Neural progenitor cell (in vitro differentiated cells): ENCODE measurements at regions not wholly inside any gene's neighbourhood (a gene's known extent, or its start where the extent isn't known, plus 50 kb on each side); places are given as distances from the start of the nearest gene placed in this dataset.

ENCODE experiments used
- DNase-seq: peaks from one replicate; pipeline ENCODE4 v3.0.0-alpha.2; 2016; ENCODE audit warnings: low spot score
- H2AFZ ChIP-seq: fragments of 200-600 bp; sonication (generic); replicated peaks from 2 replicates; pipeline ENCODE4 v1.6.1; 2016; ENCODE audit warnings: antibody characterized with exemption
- H3F3A ChIP-seq: fragments of 200-600 bp; sonication (generic); 2 replicates; pipeline ENCODE4 v1.6.1; 2016; ENCODE audit warnings: antibody characterized with exemption, low read depth
- H3K27ac ChIP-seq: fragments of 200-600 bp; sonication (generic); 2 replicates; pipeline ENCODE4 v1.5.1; 2016; ENCODE audit warnings: mild to moderate bottlenecking
- H3K27me3 ChIP-seq: fragments of 200-600 bp; sonication (generic); 2 replicates; pipeline ENCODE4 v1.6.1; 2016; ENCODE audit warnings: mild to moderate bottlenecking, moderate library complexity
- H3K36me3 ChIP-seq: fragments of 200-600 bp; sonication (generic); 2 replicates; pipeline ENCODE4 v1.5.1; 2016
- H3K4me1 ChIP-seq: fragments of 200-600 bp; sonication (generic); 2 replicates; pipeline ENCODE4 v1.6.1; 2016; ENCODE audit warnings: mixed run types
- H3K4me2 ChIP-seq: fragments of 200-600 bp; sonication (generic); 2 replicates; pipeline ENCODE4 v1.6.1; 2016
- H3K4me3 ChIP-seq: fragments of 200-600 bp; sonication (generic); 2 replicates; pipeline ENCODE4 v1.5.1; 2016
- H3K79me2 ChIP-seq: fragments of 200-600 bp; sonication (generic); 2 replicates; pipeline ENCODE4 v1.6.1; 2016; ENCODE audit warnings: low read depth
- H3K9ac ChIP-seq: fragments of 200-600 bp; sonication (generic); 2 replicates; pipeline ENCODE4 v1.6.1; 2016
- H3K9me3 ChIP-seq: fragments of 200-600 bp; sonication (generic); 2 replicates; pipeline ENCODE4 v1.5.1; 2016; ENCODE audit warnings: low read depth
- H4K20me1 ChIP-seq: fragments of 200-600 bp; sonication (generic); 2 replicates; pipeline ENCODE4 v1.6.1; 2016; ENCODE audit warnings: low read depth
- H3K27ac Mint-ChIP-seq: 3 replicates; pipeline ENCODE4 v1.8.0; 2021; ENCODE audit warnings: mixed read lengths
- H3K27me3 Mint-ChIP-seq: 2 replicates; pipeline ENCODE4 v1.8.0; 2022; ENCODE audit warnings: low read depth, mild to moderate bottlenecking, inconsistent platforms, moderate library complexity, mixed read lengths; ENCODE audit not compliant: insufficient read depth
- H3K36me3 Mint-ChIP-seq: 3 replicates; pipeline ENCODE4 v1.8.0; 2021; ENCODE audit warnings: mixed read lengths
- H3K4me1 Mint-ChIP-seq: 3 replicates; pipeline ENCODE4 v1.8.0; 2021; ENCODE audit warnings: mixed read lengths
- H3K4me3 Mint-ChIP-seq: 3 replicates; pipeline ENCODE4 v1.8.0; 2021; ENCODE audit warnings: mild to moderate bottlenecking, moderate library complexity, mixed read lengths
- H3K9me3 Mint-ChIP-seq: 3 replicates; pipeline ENCODE4 v1.8.0; 2020; ENCODE audit warnings: mixed read lengths
- EZH2 ChIP-seq: fragments of 200-600 bp; sonication (generic); IDR thresholded peaks from 2 replicates; pipeline ENCODE4 v1.6.1; 2017; ENCODE audit warnings: antibody characterized with exemption, mild to moderate bottlenecking, moderate library complexity
- EZH2phosphoT487 ChIP-seq: fragments of 200-600 bp; sonication (generic); IDR thresholded peaks from 2 replicates; pipeline ENCODE4 v1.6.1; 2017; ENCODE audit warnings: antibody characterized with exemption
- TF ChIP-seq, protein P1 (sequence below): fragments of 200-600 bp; sonication (generic); IDR thresholded peaks from 2 replicates; pipeline ENCODE4 v1.5.1; 2017; ENCODE audit warnings: antibody characterized with exemption, mild to moderate bottlenecking

DNA sequence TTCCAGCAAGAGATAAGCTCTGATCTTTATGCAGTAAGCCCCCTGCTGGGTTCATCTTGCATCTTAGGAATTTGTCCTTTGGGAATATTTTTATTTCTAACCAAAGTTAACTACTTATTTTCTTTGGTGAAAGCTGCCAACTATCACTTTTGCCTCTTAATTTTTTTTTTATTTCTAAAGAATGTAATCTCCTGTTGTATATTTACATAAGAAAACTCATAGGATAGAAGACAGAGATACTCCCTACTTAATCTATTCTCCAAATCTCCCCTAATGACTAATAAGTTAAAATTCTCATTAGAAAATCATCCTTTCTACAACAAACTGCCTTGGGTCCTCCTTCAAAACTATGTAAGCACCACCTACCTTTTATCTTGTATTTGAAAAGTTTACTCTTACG, 612.2 kb upstream of the SLC39A10 start:
- Histone ChIP-seq H3K9me3 (no peaks in the 10 kb centered on the region), H3K9ac (no peak overlapping the region), H3K4me1 (no peaks in the 10 kb centered on the region), H4K20me1 (no peaks in the 10 kb centered on the region), H3K4me3 (no peak overlapping the region), H3K27ac (no peak overlapping the region), H3K27me3 (no peaks in the 10 kb centered on the region), H3K79me2 (no peaks in the 10 kb centered on the region), H3F3A (no peaks in the 10 kb centered on the region), H3K36me3 (no peaks in the 10 kb centered on the region), H3K4me2 (no peak overlapping the region), H2AFZ (no peak overlapping the region)
- Mint-ChIP-seq H3K36me3 (no peaks in the 10 kb centered on the region), H3K27me3 (no peaks in the 10 kb centered on the region), H3K9me3 (peaks cover 3% of the 10 kb centered on the region), H3K4me1 (peaks cover 4% of the 10 kb centered on the region), H3K4me3 (no peak overlapping the region), H3K27ac (no peak overlapping the region)
- TF ChIP-seq EZH2phosphoT487, result no peak
- TF ChIP-seq, protein P1, sequence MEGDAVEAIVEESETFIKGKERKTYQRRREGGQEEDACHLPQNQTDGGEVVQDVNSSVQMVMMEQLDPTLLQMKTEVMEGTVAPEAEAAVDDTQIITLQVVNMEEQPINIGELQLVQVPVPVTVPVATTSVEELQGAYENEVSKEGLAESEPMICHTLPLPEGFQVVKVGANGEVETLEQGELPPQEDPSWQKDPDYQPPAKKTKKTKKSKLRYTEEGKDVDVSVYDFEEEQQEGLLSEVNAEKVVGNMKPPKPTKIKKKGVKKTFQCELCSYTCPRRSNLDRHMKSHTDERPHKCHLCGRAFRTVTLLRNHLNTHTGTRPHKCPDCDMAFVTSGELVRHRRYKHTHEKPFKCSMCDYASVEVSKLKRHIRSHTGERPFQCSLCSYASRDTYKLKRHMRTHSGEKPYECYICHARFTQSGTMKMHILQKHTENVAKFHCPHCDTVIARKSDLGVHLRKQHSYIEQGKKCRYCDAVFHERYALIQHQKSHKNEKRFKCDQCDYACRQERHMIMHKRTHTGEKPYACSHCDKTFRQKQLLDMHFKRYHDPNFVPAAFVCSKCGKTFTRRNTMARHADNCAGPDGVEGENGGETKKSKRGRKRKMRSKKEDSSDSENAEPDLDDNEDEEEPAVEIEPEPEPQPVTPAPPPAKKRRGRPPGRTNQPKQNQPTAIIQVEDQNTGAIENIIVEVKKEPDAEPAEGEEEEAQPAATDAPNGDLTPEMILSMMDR, result no peak
- TF ChIP-seq EZH2, result no peak
- DNase-seq, result no peak

DNA sequence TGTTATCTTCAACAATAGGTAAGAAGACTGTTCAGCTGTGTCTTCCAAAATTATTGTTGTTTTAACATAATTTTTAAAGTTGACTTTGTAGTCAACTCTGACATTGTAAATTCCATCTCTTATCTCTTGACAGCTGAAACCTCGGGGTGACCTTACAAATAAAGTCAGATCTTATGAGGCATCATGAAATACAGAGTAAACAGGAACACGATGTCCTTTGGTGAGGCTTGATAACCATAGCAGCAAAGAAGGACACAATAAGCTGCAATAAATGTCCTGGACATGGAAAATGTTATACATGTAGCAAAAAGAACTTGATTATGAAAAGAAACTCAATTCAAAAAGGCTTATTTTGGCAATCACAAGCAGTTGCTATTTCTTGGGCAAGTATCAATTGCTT, 618.9 kb upstream of the SLC39A10 start:
- TF ChIP-seq, protein P1, result no peak
- no peak for TF ChIP-seq EZH2
- TF ChIP-seq EZH2phosphoT487, result no peak
- H3K27me3 Mint-ChIP-seq, result peaks cover 3% of the 10 kb centered on the region
- H3K4me2 ChIP-seq, result no peak overlapping the region
- no peak overlapping the region for H3K27ac Mint-ChIP-seq
- no peak overlapping the region for H3K4me3 ChIP-seq
- H3K4me1 ChIP-seq, result no peaks in the 10 kb centered on the region
- H3K9me3 ChIP-seq, result no peaks in the 10 kb centered on the region
- no peak overlapping the region for H3K9ac ChIP-seq
- H3K36me3 Mint-ChIP-seq, result no peaks in the 10 kb centered on the region
- no peak overlapping the region for H3K4me3 Mint-ChIP-seq
- H3K36me3 ChIP-seq, result no peaks in the 10 kb centered on the region
- no peaks in the 10 kb centered on the region for H3K9me3 Mint-ChIP-seq
- no peak for DNase-seq
- no peaks in the 10 kb centered on the region for H4K20me1 ChIP-seq
- no peaks in the 10 kb centered on the region for H3K79me2 ChIP-seq
- no peak overlapping the region for H3K27ac ChIP-seq
- H3K4me1 Mint-ChIP-seq, result no peaks in the 10 kb centered on the region
- no peaks in the 10 kb centered on the region for H3K27me3 ChIP-seq
- H2AFZ ChIP-seq, result no peak overlapping the region
- no peaks in the 10 kb centered on the region for H3F3A ChIP-seq

DNA sequence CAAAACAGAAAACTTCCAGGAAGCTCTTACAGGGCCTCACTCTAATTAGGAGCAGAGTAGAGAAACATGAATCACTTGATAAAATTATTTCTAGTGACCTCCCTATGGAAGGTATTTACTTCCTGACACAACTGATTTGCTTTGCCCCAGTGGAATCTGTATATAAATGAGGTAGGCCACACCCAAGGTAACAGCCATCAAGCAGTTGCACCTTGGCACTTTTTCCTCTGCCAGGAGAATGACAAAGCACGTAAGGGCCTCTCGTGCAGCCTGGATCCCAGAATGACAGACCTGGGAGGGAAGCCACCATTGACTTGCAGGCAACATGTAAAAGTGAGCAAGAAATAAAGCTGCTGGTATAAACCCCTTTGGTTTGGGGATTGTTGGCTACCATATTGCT, 620.0 kb upstream of the SLC39A10 start:
- no peaks in the 10 kb centered on the region for H3K36me3 Mint-ChIP-seq
- H3F3A ChIP-seq, result no peaks in the 10 kb centered on the region
- no peak overlapping the region for H3K27ac Mint-ChIP-seq
- no peaks in the 10 kb centered on the region for H3K9me3 ChIP-seq
- H2AFZ ChIP-seq, result no peak overlapping the region
- no peak overlapping the region for H3K4me3 ChIP-seq
- H3K27me3 ChIP-seq, result no peaks in the 10 kb centered on the region
- no peak for DNase-seq
- TF ChIP-seq, protein P1, result no peak
- no peak overlapping the region for H3K27ac ChIP-seq
- no peaks in the 10 kb centered on the region for H3K4me1 ChIP-seq
- H3K27me3 Mint-ChIP-seq, result peaks cover 3% of the 10 kb centered on the region
- H3K9me3 Mint-ChIP-seq, result no peaks in the 10 kb centered on the region
- no peaks in the 10 kb centered on the region for H3K4me1 Mint-ChIP-seq
- no peaks in the 10 kb centered on the region for H3K36me3 ChIP-seq
- H3K9ac ChIP-seq, result no peak overlapping the region
- no peak overlapping the region for H3K4me2 ChIP-seq
- H3K79me2 ChIP-seq, result no peaks in the 10 kb centered on the region
- no peak overlapping the region for H3K4me3 Mint-ChIP-seq
- H4K20me1 ChIP-seq, result no peaks in the 10 kb centered on the region

DNA sequence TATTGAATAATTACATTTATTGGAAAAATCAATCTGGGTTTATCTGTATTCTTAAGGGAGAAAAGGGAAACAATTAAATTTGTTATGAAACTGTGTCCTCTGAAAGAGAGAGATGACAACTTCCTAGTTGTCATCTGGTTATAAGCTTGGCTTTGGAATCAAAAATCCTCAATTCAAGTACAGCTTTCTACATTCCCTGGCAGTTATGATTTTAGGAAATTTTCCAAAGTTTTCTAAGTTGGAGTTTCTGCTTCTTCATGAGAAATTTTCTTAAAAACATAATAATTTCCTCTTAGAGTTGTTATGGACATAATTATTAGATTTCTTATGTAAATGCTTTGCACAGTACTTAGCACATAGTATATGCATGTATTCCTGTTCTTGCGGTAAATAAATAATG, 625.6 kb upstream of the SLC39A10 start:
- no peaks in the 10 kb centered on the region for H3K36me3 ChIP-seq
- Mint-ChIP-seq H3K27me3 (no peaks in the 10 kb centered on the region), H3K27ac (no peak overlapping the region), H3K4me3 (no peak overlapping the region), H3K36me3 (no peaks in the 10 kb centered on the region), H3K4me1 (no peaks in the 10 kb centered on the region), H3K9me3 (peaks cover 2% of the 10 kb centered on the region)
- TF ChIP-seq EZH2phosphoT487 (no peak), EZH2 (no peak)
- TF ChIP-seq, protein P1, result no peak
- no peak overlapping the region for H3K27ac ChIP-seq
- H2AFZ ChIP-seq, result no peak overlapping the region
- no peaks in the 10 kb centered on the region for H3K4me1 ChIP-seq
- H3K9ac ChIP-seq, result no peak overlapping the region
- no peak for DNase-seq
- H3K4me3 ChIP-seq, result no peak overlapping the region
- H3K27me3 ChIP-seq, result no peaks in the 10 kb centered on the region
- H3K4me2 ChIP-seq, result no peak overlapping the region
- no peaks in the 10 kb centered on the region for H4K20me1 ChIP-seq
- H3K79me2 ChIP-seq, result no peaks in the 10 kb centered on the region
- no peaks in the 10 kb centered on the region for H3K9me3 ChIP-seq
- no peaks in the 10 kb centered on the region for H3F3A ChIP-seq
